Retinal pigment epithelial cell (primary cell): ENCODE measurements at regions not wholly inside any gene's neighbourhood (a gene's known extent, or its start where the extent isn't known, plus 50 kb on each side); places are given as distances from the start of the nearest gene placed in this dataset.

Source experiments
- DNase-seq: peaks from one replicate; pipeline ENCODE4 v3.0.0-alpha.2; 2010; ENCODE audit warnings: low read depth
- H3K4me3 ChIP-seq: 2 replicates; pipeline ENCODE4 v1.5.1; 2011; ENCODE audit warnings: mild to moderate bottlenecking, low read length, control low read depth, moderate library complexity
- TF ChIP-seq, protein P1 (sequence below): conservative IDR thresholded peaks from 2 replicates; pipeline ENCODE4 v1.5.1; 2011; ENCODE audit warnings: low read depth, low read length, control low read depth, inconsistent platforms

GRCh38 chr6:4296552-4296951 is 161.2 kb upstream of the ECI2 start:
- H3K4me3 ChIP-seq, result no peak overlapping the region
- no peak for DNase-seq

DNA sequence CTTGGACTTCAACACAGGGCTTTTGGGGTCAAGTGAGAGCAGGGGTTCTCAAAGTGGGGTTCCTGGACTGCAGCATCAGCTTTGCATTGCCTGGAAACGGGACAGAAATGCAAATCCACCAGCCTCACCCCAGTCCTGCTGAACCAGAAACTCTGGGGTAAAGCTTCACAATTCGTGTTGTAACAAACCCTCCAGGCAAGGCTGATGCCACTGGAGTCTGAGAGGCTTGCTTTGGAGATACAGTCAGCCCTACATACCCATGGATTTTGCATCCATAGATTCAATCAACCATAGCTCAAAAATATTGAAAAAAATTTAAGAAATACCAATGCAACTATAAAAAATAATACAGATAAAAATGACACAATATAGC is 160.4 kb upstream of the ECI2 start:
- TF ChIP-seq, protein P1, sequence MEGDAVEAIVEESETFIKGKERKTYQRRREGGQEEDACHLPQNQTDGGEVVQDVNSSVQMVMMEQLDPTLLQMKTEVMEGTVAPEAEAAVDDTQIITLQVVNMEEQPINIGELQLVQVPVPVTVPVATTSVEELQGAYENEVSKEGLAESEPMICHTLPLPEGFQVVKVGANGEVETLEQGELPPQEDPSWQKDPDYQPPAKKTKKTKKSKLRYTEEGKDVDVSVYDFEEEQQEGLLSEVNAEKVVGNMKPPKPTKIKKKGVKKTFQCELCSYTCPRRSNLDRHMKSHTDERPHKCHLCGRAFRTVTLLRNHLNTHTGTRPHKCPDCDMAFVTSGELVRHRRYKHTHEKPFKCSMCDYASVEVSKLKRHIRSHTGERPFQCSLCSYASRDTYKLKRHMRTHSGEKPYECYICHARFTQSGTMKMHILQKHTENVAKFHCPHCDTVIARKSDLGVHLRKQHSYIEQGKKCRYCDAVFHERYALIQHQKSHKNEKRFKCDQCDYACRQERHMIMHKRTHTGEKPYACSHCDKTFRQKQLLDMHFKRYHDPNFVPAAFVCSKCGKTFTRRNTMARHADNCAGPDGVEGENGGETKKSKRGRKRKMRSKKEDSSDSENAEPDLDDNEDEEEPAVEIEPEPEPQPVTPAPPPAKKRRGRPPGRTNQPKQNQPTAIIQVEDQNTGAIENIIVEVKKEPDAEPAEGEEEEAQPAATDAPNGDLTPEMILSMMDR, result no peak
- DNase-seq, result no peak
- H3K4me3 ChIP-seq, result no peak overlapping the region

More at GRCh38 chr6:4296552-4296951, 161.2 kb upstream of the ECI2 start:
- TF ChIP-seq, protein P1, result no peak

- TF ChIP-seq, protein P1, result no peak
- no peak for DNase-seq
- no peak overlapping the region for H3K4me3 ChIP-seq
These were observed 159.8 kb upstream of the ECI2 start for GRCh38 chr6:4295058-4295782.

- DNase-seq, result no peak
- TF ChIP-seq, protein P1, result no peak
- H3K4me3 ChIP-seq, result no peak overlapping the region
These were observed 159.3 kb upstream of the ECI2 start for GRCh38 chr6:4294636-4295035.

GRCh38 chr6:4291453-4292403 is 156.4 kb upstream of the ECI2 start:
- H3K4me3 ChIP-seq, result no peak overlapping the region
- DNase-seq, result no peak
- TF ChIP-seq, protein P1, result no peak

- H3K4me3 ChIP-seq, result no peak overlapping the region
- no peak for DNase-seq
- TF ChIP-seq, protein P1, result no peak
These were observed 154.5 kb upstream of the ECI2 start for GRCh38 chr6:4289770-4290320.
